Karpas-422 (cell line): ENCODE measurements at regions not wholly inside any gene's neighbourhood (a gene's known extent, or its start where the extent isn't known, plus 50 kb on each side); places are given as distances from the start of the nearest gene placed in this dataset.

Source experiments
- DNase-seq: peaks from one replicate; pipeline ENCODE4 v3.0.0-alpha.2; 2015
- H2AFZ ChIP-seq: fragments of 200-600 bp; sonication (generic); 2 replicates; pipeline ENCODE4 v1.6.1; 2014; ENCODE audit warnings: antibody characterized with exemption, low read length, mixed read lengths
- H3K27ac ChIP-seq: fragments of 200-600 bp; sonication (generic); 2 replicates; pipeline ENCODE4 v1.5.1; 2014; ENCODE audit warnings: mild to moderate bottlenecking, low read length, moderate library complexity
- H3K27me3 ChIP-seq: fragments of 200-600 bp; sonication (generic); 2 replicates; pipeline ENCODE4 v1.6.1; 2014; ENCODE audit warnings: low read length, mixed read lengths
- H3K36me3 ChIP-seq: fragments of 200-600 bp; sonication (generic); 2 replicates; pipeline ENCODE4 v1.6.1; 2014; ENCODE audit warnings: low read length, mixed read lengths; ENCODE audit not compliant: insufficient read depth
- H3K4me1 ChIP-seq: fragments of 200-600 bp; sonication (generic); 2 replicates; pipeline ENCODE4 v1.6.1; 2014; ENCODE audit warnings: mild to moderate bottlenecking, low read length, mixed read lengths
- H3K4me2 ChIP-seq: fragments of 200-600 bp; sonication (generic); 2 replicates; pipeline ENCODE4 v1.6.1; 2014; ENCODE audit warnings: low read length, low read depth, mild to moderate bottlenecking; ENCODE audit not compliant: poor library complexity, severe bottlenecking
- H3K4me3 ChIP-seq: fragments of 200-600 bp; sonication (generic); 2 replicates; pipeline ENCODE4 v1.5.1; 2014; ENCODE audit warnings: mild to moderate bottlenecking, antibody characterized with exemption, low read length, mixed read lengths
- H3K79me2 ChIP-seq: fragments of 200-600 bp; sonication (generic); 2 replicates; pipeline ENCODE4 v1.6.1; 2014; ENCODE audit warnings: mild to moderate bottlenecking, low read length, mixed read lengths
- H3K9ac ChIP-seq: fragments of 200-600 bp; sonication (generic); 2 replicates; pipeline ENCODE4 v1.6.0; 2014; ENCODE audit warnings: low read length
- H3K9me2 ChIP-seq: fragments of 200-600 bp; sonication (generic), shearing (Covaris generic); replicated peaks from 2 replicates; pipeline ENCODE4 v1.6.0; 2014; ENCODE audit warnings: mild to moderate bottlenecking, low read length, moderate library complexity; ENCODE audit not compliant: insufficient read depth
- H3K9me3 ChIP-seq: fragments of 300-700, 200-600 bp; sonication (generic); 2 replicates; pipeline ENCODE4 v1.6.1; 2014; ENCODE audit warnings: low read length, mixed read lengths
- H4K20me1 ChIP-seq: fragments of 200-600 bp; sonication (generic); 2 replicates; pipeline ENCODE4 v1.6.1; 2014; ENCODE audit warnings: mild to moderate bottlenecking, antibody characterized with exemption, low read length, low read depth; ENCODE audit not compliant: insufficient read depth

- H3K27me3 ChIP-seq = no peaks in the 10 kb centered on the region
- no peaks in the 10 kb centered on the region for H3K9me3 ChIP-seq
- no peak overlapping the region for H3K4me3 ChIP-seq
- no peak overlapping the region for H2AFZ ChIP-seq
- DNase-seq = no peak
- H3K9ac ChIP-seq = no peak overlapping the region
- H3K4me1 ChIP-seq = no peaks in the 10 kb centered on the region
- no peak overlapping the region for H3K4me2 ChIP-seq
- no peak overlapping the region for H3K27ac ChIP-seq
- H3K36me3 ChIP-seq = no peaks in the 10 kb centered on the region
- H3K9me2 ChIP-seq = no peaks in the 10 kb centered on the region
- no peaks in the 10 kb centered on the region for H3K79me2 ChIP-seq
- no peaks in the 10 kb centered on the region for H4K20me1 ChIP-seq
Measured at GRCh38 chr21:38048167-38048566, 131.9 kb upstream of the KCNJ6 start.

- Histone ChIP-seq H3K4me1 (no peaks in the 10 kb centered on the region), H3K9me2 (no peaks in the 10 kb centered on the region), H3K9ac (no peak overlapping the region), H3K27me3 (no peaks in the 10 kb centered on the region), H2AFZ (no peak overlapping the region), H3K4me2 (no peak overlapping the region), H3K4me3 (no peak overlapping the region), H3K27ac (no peak overlapping the region), H3K36me3 (no peaks in the 10 kb centered on the region), H3K9me3 (no peaks in the 10 kb centered on the region), H3K79me2 (no peaks in the 10 kb centered on the region), H4K20me1 (no peaks in the 10 kb centered on the region)
- no peak for DNase-seq
Measured at GRCh38 chr21:38054334-38054733, 138.1 kb upstream of the KCNJ6 start.

GRCh38 chr21:38056481-38056880 lies 140.2 kb upstream of the KCNJ6 start:
- DNase-seq = no peak
- no peak overlapping the region for H3K9ac ChIP-seq
- no peaks in the 10 kb centered on the region for H3K36me3 ChIP-seq
- H3K27ac ChIP-seq = no peak overlapping the region
- H2AFZ ChIP-seq = no peak overlapping the region
- H3K9me2 ChIP-seq = no peaks in the 10 kb centered on the region
- no peaks in the 10 kb centered on the region for H3K4me1 ChIP-seq
- H3K9me3 ChIP-seq = no peaks in the 10 kb centered on the region
- no peak overlapping the region for H3K4me2 ChIP-seq
- H3K27me3 ChIP-seq = no peaks in the 10 kb centered on the region
- no peaks in the 10 kb centered on the region for H4K20me1 ChIP-seq
- no peak overlapping the region for H3K4me3 ChIP-seq
- H3K79me2 ChIP-seq = no peaks in the 10 kb centered on the region

GRCh38 chr21:38057626-38058025 lies 141.4 kb upstream of the KCNJ6 start:
- Histone ChIP-seq H3K27me3 (no peaks in the 10 kb centered on the region), H3K79me2 (no peaks in the 10 kb centered on the region), H3K9ac (no peak overlapping the region), H3K4me1 (no peaks in the 10 kb centered on the region), H4K20me1 (no peaks in the 10 kb centered on the region), H2AFZ (no peak overlapping the region), H3K4me3 (no peak overlapping the region), H3K36me3 (no peaks in the 10 kb centered on the region), H3K27ac (no peak overlapping the region), H3K9me3 (no peaks in the 10 kb centered on the region), H3K4me2 (no peak overlapping the region), H3K9me2 (no peaks in the 10 kb centered on the region)
- no peak for DNase-seq

GRCh38 chr21:38060533-38060932 lies 144.3 kb upstream of the KCNJ6 start:
- no peak overlapping the region for H2AFZ ChIP-seq

GRCh38 chr21:38067086-38067739 lies 151.0 kb upstream of the KCNJ6 start:
- Histone ChIP-seq H3K4me2 (no peak overlapping the region), H2AFZ (no peak overlapping the region), H3K4me1 (no peaks in the 10 kb centered on the region), H3K27ac (no peak overlapping the region), H3K27me3 (no peaks in the 10 kb centered on the region), H3K9ac (no peak overlapping the region), H3K79me2 (no peaks in the 10 kb centered on the region), H3K9me2 (no peaks in the 10 kb centered on the region; the same call in 1 of the 2 replicates), H3K9me3 (no peaks in the 10 kb centered on the region), H3K36me3 (no peaks in the 10 kb centered on the region), H3K4me3 (no peak overlapping the region), H4K20me1 (no peaks in the 10 kb centered on the region)
- DNase-seq = no peak

More at GRCh38 chr21:38060533-38060932, 144.3 kb upstream of the KCNJ6 start:
- no peaks in the 10 kb centered on the region for H3K79me2 ChIP-seq
- no peak overlapping the region for H3K9ac ChIP-seq
- no peak overlapping the region for H3K27ac ChIP-seq
- no peak overlapping the region for H3K4me3 ChIP-seq
- no peaks in the 10 kb centered on the region for H3K9me3 ChIP-seq
- H3K36me3 ChIP-seq = no peaks in the 10 kb centered on the region
- H3K9me2 ChIP-seq = no peaks in the 10 kb centered on the region
- H3K4me2 ChIP-seq = no peak overlapping the region
- no peak for DNase-seq
- no peaks in the 10 kb centered on the region for H3K27me3 ChIP-seq
- H3K4me1 ChIP-seq = no peaks in the 10 kb centered on the region
- H4K20me1 ChIP-seq = no peaks in the 10 kb centered on the region

GRCh38 chr21:38072489-38072888 lies 156.2 kb upstream of the KCNJ6 start:
- DNase-seq = no peak
- no peak overlapping the region for H3K4me2 ChIP-seq
- no peaks in the 10 kb centered on the region; the same call in 1 of the 2 replicates for H3K9me2 ChIP-seq
- no peaks in the 10 kb centered on the region for H4K20me1 ChIP-seq
- no peaks in the 10 kb centered on the region for H3K9me3 ChIP-seq
- H3K4me1 ChIP-seq = no peaks in the 10 kb centered on the region
- no peak overlapping the region for H3K27ac ChIP-seq
- H3K79me2 ChIP-seq = no peaks in the 10 kb centered on the region
- H3K27me3 ChIP-seq = no peaks in the 10 kb centered on the region
- H3K36me3 ChIP-seq = no peaks in the 10 kb centered on the region
- no peak overlapping the region for H3K9ac ChIP-seq
- no peak overlapping the region for H2AFZ ChIP-seq
- no peak overlapping the region for H3K4me3 ChIP-seq

GRCh38 chr21:38075833-38076587 lies 159.8 kb upstream of the KCNJ6 start:
- Histone ChIP-seq H3K9me2 (no peaks in the 10 kb centered on the region), H3K4me1 (no peaks in the 10 kb centered on the region), H4K20me1 (no peaks in the 10 kb centered on the region), H3K4me3 (no peak overlapping the region), H3K9ac (no peak overlapping the region), H3K4me2 (no peak overlapping the region), H3K79me2 (no peaks in the 10 kb centered on the region), H3K9me3 (no peaks in the 10 kb centered on the region), H3K36me3 (no peaks in the 10 kb centered on the region), H2AFZ (no peak overlapping the region), H3K27ac (no peak overlapping the region), H3K27me3 (no peaks in the 10 kb centered on the region)
- no peak for DNase-seq
